HEK293T (cell line): ENCODE measurements at regions not wholly inside any gene's neighbourhood (a gene's known extent, or its start where the extent isn't known, plus 50 kb on each side); places are given as distances from the start of the nearest gene placed in this dataset.

Source experiments
- ARNT ChIP-seq: fragments of 450-650 bp; IDR thresholded peaks from 2 replicates; pipeline ENCODE4 v1.6.1; 2017; ENCODE audit warnings: mild to moderate bottlenecking
- BHLHE40 ChIP-seq: fragments of 450-650 bp; IDR thresholded peaks from 2 replicates; pipeline ENCODE4 v1.6.1; 2016; ENCODE audit warnings: mild to moderate bottlenecking, moderate library complexity, borderline replicate concordance
- CTBP1 ChIP-seq: fragments of 450-650 bp; IDR thresholded peaks from 2 replicates; pipeline ENCODE4 v1.6.1; 2016; ENCODE audit warnings: borderline replicate concordance
- ELF4 ChIP-seq: fragments of 450-650 bp; IDR thresholded peaks from 2 replicates; pipeline ENCODE4 v1.6.1; 2017; ENCODE audit warnings: antibody characterized with exemption
- FOXA1 ChIP-seq: fragments of 450-650 bp; IDR thresholded peaks from 2 replicates; pipeline ENCODE4 v1.6.1; 2016; ENCODE audit warnings: mild to moderate bottlenecking
- FOXM1 ChIP-seq: fragments of 450-650 bp; IDR thresholded peaks from 2 replicates; pipeline ENCODE4 v1.6.1; 2017; ENCODE audit warnings: mild to moderate bottlenecking, borderline replicate concordance
- HDGF ChIP-seq: fragments of 450-650 bp; IDR thresholded peaks from 2 replicates; pipeline ENCODE4 v1.6.1; 2017; ENCODE audit warnings: antibody characterized with exemption, borderline replicate concordance
- L3MBTL2 ChIP-seq: fragments of 450-650 bp; conservative IDR thresholded peaks from 2 replicates; pipeline ENCODE4 v1.6.1; 2016; ENCODE audit warnings: mild to moderate bottlenecking
- LEF1 ChIP-seq: fragments of 450-650 bp; IDR thresholded peaks from 2 replicates; pipeline ENCODE4 v1.6.1; 2017; ENCODE audit warnings: mild to moderate bottlenecking, borderline replicate concordance
- NFRKB ChIP-seq: fragments of 450-650 bp; IDR thresholded peaks from 2 replicates; pipeline ENCODE4 v1.6.1; 2016; ENCODE audit warnings: mild to moderate bottlenecking, moderate library complexity
- SP1 ChIP-seq: fragments of 450-650 bp; IDR thresholded peaks from 2 replicates; pipeline ENCODE4 v1.6.1; 2017
- SUZ12 ChIP-seq: fragments of 450-650 bp; IDR thresholded peaks from 2 replicates; pipeline ENCODE4 v1.6.1; 2016; ENCODE audit warnings: mild to moderate bottlenecking
- TARDBP ChIP-seq: fragments of 450-650 bp; IDR thresholded peaks from 2 replicates; pipeline ENCODE4 v1.6.1; 2016
- ZNF384 ChIP-seq: fragments of 450-650 bp; IDR thresholded peaks from 2 replicates; pipeline ENCODE4 v1.6.1; 2016

GRCh38 chr22:49263101-49263500 lies 564.6 kb downstream of the BRD1 start:
- no peak for TF ChIP-seq HDGF
- TF ChIP-seq SP1, result no peak
- TF ChIP-seq FOXM1, result no peak
- no peak for TF ChIP-seq ELF4
- no peak for TF ChIP-seq FOXA1
- no peak for TF ChIP-seq TARDBP
- TF ChIP-seq L3MBTL2, result no peak
- no peak for TF ChIP-seq ZNF384
- TF ChIP-seq LEF1, result no peak
- TF ChIP-seq ARNT, result no peak
- no peak for TF ChIP-seq BHLHE40
- no peak for TF ChIP-seq CTBP1
- TF ChIP-seq SUZ12, result no peak
- no peak for TF ChIP-seq NFRKB
